ENCODE measurements at regions not wholly inside any gene's neighbourhood (a gene's known extent, or its start where the extent isn't known, plus 50 kb on each side); places are given as distances from the start of the nearest gene placed in this dataset.

DNA sequence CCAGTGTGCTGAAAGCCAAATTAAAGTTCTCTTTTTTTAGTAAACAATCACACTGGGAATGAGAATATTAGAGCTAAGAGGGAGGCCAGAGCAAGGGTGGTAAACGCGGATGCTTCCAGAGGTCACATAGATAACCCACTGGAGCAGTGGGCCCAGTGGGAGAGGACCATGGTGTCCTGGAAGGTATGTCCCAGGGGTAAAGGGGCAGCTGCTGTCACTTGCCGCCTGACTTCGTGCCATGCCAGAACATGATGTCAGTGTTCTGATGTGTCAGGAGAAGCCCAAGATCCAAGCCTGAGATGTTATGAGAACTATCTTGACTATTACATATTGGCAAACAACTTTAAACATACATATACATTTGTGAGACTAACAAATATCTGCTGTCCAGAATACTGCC, 211.9 kb upstream of the IL12A start:
- no peak for DNase-seq

DNA sequence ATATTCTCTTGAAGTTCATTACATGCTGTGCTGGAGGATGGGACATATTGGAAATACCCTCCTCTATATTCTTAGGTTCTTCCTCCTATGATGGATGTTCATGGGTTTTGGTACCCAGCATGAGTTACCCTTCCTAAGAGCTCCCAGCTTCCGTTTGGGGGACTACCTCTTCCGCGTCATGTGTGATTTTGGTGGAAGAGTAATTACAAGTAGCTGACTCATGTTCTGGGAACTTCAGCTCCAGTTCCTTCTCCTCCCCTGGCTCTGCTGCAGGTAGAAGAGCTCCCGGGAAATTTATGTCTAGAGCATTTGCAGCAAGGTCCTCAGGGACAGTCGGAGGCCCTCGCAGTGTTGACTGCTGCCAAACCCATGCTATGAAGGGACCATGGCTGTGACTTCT, 208.8 kb upstream of the IL12A start:
- DNase-seq: no peak

DNA sequence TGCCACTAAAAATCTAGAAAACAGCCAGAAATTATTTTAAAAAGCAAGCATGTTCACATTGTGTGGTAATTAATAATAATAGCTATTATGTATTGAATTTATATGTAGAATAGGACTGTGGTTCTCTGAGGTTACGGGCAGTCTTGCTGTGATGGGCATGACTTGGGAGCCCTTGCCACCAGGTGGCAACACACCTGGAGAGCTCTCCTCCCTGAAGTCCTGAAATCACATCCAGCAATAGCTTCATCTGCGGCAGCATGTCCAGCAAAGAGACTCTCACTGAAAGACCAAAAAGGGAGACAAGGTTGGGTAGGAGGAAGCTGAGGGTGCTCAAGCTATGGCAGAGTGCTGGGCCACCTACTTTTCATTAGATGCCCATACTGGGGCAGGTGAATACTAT, 206.8 kb upstream of the IL12A start:
- no peak for DNase-seq

DNA sequence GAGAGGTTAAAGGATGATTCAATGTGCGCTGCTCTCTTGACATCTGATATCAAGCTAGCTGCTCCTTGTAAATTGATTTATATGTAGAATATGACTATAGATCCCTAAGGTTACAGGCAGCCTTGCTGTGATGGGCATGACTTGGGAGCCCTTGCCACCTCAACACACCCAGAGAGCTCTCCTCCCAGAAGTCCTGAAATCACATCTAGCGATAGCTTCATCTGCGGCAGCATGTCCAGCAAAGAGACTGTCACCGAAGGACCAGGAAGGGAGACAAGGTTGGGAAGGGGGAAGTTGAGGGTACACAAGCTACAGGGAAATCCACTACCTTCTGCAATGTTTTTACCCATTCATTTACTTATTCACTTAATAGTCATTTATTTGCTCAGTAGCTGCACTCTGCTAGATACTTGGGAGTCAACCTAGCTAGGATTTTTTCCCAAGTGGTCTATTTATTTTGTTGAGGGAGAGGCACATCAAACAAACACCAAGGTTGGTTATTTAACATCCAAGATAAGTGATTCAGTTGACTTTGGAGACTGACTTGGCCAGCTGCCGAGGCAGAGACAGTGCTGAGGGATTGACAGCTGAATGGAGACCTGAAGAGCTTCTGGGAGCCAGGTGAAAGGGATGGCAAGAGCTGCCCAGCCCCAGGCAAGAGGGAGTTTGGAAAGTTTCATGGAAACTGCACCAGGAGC, 205.8 kb upstream of the IL12A start:
- DNase-seq: no peak

DNA sequence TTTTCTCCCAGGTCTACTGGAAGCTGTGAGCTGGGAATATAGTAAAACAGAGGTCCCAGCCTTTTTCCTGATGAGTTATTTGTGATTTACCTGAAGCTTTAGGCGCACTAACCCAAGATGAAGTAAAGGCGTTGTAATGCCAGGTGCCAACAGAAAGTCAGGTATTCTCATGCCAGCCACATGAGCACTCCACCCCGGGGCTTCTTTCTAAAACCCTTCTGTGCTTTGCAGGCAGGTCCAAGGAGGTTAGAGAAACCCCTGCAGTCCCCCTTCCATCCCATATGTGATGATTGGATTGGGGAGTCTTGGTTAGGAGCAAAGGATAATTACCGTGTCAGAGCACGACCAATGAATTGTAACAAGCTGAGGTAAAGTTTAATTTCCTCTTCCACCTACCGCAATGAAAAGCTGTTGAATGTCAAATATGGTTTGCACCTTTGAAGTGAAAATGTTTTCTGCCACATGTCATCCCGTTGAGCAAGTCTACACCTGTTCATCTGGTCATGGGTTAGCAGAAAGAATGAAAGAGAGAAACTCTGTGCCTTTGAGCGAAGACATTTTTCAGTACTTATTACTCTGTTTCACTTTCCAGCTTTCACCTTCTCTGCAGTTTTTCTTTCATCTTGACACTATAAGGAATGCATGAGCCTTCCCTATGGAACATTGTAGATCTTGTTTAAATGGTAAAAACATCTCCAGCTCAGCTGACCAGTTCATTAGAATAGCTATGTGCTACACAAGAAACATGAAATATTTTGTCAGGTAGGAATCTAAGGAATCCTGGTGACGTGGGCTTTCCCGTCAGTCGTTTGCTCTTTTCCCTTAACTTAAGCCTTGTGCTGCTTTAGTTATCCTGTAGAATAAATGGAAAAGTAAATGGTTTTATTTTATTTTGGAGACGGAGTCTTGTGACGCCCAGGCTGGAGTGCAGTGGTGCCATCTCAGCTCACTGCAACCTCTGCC, 204.6 kb upstream of the IL12A start:
- no peak for DNase-seq

DNA sequence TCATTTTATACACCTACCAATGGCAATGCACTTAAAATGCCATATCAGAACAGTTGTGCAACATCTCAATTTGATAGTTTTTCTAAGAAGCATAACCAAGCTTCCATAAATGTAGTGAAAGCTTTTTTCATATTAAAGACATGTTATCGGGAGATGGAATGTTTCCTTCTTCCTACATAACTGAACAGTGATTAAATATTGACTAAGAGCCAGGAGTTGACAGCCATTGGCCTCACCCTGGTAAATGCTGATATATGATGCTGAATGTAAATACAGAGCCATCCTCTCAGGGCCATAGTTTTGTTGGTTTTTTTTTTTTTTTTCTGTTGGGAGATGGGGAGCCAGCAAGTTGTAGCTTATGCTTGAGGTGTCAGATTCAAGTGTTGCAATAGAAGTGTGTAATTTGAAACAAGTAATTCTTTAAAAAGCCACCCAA, 203.3 kb upstream of the IL12A start:
- no peak for DNase-seq

DNA sequence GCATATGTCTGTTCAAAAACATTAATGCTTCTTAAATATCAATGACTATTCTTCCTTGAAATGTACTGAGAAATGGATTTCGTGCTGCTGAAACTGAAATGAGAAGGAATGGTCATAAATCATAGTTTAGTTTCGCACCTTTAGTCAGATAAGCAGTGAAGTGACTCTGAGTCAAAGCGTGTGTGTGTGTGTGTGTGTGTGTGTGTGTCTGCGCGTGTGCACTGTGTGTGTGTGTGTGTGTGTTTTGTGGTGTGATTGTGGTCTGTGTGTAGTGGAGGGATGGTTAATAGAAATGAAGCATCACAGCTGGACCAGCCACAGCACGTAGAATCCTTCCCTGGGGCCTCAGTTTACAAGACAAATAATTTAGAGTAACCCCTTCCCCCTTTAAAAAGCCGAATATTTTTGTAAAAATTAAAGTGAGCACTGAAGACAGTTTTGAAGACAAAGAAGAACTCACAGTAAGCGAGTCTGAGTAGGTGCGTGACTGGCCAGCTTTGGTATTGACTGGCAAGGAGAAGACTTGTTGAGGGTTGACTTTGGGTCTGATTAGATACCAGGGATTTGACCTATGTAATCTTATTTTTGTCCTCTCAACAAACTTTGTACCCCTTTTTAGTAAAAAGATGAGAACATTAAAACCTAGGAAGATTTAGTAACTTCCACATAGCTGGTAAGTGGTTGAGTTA, 202.0 kb upstream of the IL12A start:
- DNase-seq: no peak

DNA sequence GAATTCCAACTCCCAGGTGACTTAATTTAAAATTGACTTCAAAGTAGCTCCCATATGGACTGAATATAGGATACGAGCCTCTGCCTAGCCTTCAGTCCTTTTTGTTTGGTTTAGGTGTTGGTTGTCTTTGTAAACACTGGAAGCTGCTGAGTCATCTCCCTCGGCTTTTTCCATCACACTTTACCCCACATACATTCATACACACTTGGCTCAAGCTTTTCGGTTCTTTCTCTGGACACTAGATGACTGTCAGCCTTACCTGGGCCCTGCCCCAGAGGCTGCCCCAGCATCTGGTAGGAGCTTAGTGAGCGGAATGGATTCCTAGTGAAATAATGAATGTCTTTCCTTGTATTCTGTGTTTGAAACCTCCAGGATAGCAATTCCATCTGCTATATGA, 201.5 kb upstream of the IL12A start:
- DNase-seq: no peak

DNA sequence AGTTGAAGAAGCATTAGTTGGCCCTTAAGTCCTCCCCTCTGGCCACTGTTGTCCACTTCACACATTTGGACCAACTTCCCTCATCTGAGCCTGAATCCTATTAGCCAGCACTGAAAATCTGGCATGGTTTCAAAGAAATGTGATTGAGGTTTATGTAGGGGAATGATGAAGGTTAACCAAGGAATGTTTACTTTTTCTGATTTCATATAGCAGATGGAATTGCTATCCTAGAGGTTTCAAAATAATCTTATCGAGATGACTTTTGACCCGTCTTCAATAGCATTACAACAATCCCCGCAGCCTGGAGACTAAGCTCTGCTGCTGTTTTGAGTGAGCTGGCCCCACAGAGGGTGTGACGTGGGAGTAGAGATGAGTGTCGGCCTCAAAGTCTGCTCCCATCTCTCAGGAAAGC, 200.8 kb upstream of the IL12A start:
- DNase-seq: no peak

DNA sequence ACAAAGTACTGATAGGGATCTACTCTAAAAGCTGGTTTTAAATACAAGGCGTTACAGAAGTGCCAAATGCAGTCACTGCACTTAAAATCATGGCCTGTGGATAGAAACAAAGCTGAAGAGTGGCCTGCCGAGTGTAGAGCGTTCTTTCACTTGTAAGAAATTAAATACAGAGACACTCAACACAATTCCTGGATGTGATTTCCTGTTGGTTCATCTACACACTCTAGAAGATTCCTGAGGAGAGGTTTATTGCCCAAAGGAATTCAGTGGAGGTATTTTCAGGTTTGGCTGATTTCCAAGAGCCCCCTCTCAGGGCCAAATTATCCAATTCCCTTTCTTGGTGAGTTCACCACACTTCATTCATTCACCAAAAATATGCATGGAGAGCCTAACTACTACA, 200.3 kb upstream of the IL12A start:
- DNase-seq: no peak

DNA sequence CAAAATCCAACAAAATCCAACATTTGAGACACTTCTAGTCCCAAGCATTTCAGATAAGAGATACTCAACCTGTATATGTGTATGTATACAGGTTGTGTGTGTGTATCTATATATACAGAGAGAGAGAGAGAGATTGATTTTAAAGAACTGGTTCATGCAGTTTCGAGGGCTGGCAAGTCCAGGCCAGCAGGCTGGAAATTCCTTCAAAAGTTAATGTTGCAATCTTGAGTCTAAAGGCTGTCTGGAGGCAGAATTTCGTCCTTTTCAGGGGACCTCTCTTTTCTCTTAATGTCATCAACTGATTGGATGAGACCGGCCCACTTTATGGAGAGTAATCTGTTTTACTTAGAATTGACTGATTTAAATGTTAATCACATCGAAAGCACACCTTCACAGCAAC, 199.6 kb upstream of the IL12A start:
- no peak for DNase-seq

DNA sequence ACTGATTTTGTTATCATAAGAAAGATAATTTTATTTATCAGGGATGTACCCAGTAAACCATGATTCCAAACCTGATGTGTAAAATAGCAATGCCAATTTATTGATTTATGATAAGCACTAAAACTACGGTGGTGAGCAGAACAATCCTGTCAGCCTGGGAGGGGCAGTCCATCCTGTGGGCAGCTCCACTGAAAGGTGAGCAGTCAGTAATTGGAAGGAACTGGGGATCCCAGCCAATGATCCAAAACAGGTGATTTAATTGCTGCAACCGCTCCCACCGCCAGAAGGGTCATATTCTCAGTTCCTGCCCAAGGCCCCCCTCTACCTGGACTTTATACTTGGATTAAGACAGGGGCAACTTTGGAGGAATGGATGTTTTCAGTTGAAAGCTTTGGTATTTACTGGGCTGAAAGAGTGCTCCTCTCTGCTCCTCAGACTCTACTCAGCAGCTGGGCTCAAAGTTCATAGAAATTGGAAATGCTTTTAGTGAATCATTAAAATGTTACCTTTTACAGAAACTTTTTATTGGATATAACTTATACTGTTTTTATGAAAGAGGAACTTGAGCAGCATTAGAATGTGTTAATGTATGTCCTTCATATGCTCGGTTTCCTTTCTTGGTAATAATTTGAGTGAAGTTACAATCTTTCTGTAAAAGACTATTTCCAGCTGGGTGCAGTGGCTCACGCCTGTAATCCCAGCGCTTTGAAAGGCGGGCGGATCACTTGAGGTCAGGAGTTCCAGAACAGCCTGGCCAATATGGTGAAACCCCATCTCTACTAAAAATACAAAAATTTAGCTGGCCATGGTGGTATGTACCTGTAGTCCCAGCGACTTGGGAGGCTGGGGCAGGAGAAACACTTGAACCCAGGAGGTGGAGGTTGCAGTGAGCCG, 198.6 kb upstream of the IL12A start:
- no peak for DNase-seq

DNA sequence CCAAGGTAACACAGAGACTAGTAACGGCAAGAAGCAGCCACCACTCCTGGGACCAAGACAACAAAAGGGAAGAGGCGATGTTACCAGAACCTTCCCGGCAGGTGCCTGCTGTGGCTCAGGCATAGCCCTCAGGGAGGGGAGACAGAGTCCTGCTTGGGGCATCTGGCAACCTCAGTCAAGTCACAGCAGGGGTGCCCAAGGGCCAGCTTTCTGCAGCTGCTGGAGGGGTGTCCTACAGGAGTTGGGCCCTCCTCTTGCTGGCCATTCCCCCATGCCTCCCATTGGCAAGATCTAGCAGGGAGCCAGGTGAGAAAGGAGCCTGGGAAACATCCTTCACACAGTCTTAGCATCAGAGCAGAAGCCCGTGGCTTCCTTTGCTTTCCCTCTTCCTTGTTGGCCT, 197.3 kb upstream of the IL12A start:
- no peak for DNase-seq

DNA sequence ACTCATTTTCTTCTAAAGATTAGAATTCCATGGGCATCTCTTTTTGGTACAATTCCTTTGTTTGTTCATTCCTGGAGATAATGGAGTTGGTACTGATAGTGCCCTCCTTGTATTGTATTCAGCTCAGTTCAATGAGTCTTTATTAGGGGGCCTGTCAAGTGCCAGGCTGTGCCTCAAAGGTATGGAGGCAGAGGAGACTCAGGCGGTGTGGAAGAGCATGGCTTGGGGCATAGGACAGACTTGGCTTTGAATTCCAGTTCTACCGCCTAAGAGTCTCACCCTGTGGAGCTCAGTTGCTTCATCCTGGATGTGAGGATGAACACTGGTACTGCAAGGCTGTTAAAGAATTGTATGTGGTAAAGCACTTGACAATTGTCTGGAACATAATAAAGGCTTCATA, 196.6 kb upstream of the IL12A start:
- DNase-seq: no peak

DNA sequence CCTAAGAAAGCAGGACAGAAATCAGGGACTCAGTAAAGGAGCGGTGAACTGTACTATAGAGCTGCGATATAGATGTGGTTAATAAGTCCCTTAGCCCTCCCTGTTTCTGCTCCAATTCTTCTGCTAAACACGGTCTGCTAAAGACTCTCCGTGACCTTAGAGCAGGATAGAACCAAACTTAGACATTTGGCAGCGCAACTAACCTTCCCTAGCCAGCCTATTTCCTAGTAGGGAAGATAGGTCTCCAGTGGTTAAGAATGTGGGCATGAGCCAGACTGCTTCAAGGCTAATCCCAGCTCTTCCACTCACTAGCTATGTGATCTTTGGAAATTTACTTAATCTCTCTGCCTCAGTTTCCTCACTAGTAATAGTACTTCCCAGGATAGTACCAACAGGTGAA, 193.6 kb upstream of the IL12A start:
- no peak for DNase-seq

DNA sequence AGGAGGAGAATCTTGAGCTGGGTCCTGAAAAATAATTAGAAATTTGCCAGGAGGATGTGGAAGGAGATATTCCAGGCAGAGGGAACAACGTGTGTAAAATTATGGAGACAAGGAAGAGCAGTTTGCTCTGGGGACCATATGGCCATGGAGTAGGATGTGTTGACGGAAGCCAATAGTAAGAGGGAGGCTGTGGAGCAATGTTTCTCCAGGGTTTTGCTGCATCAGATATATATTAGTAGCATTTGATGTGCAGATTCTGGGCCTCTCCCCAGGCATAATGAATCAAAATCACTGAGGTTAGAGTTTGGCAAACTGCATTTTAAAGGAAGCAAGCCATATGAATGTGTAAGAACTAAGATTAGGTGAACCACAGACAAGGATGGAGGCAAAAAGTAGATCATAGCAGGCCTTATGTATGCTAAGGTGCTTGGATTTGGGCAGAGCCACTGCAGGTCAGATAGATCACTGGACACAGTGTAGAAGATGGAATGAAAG, 192.9 kb upstream of the IL12A start:
- DNase-seq: no peak

DNA sequence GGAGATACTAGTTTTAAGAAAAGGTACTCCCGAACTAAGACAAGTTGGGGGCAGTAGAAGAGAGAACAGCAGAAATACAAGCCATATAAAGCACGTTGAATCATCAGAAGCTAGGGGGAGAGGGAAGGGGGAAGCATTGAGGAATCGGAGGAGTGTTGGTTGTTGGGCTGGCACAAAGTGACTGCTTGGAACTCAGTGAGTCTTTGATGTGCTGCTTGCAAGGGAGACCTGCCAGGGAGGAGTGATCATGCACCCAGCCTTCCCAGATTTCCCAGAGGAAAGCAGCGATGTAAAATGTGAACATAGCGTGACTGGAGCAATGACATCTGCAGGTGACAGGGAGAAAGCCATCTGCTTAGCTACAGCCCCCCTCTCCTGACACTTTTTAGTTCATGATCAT, 192.4 kb upstream of the IL12A start:
- DNase-seq: no peak

DNA sequence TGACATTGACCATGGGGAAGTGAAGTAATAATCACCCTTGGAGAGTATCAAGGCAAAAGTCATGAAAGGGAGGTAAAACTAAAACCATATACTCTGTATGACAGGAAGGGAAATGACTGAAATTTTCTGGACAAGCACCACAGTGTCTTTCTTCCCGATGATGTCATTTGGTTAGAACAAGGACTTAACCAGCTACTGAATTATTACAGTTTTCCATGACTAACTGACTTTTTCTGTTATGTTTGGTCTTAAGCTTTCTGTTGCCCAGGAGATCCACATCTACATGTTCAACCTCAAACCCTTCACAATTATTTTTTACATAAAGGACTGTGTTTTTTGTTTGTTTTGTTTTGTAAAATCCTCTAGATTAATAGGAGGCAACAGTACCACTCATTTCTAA, 191.9 kb upstream of the IL12A start:
- DNase-seq: no peak

DNA sequence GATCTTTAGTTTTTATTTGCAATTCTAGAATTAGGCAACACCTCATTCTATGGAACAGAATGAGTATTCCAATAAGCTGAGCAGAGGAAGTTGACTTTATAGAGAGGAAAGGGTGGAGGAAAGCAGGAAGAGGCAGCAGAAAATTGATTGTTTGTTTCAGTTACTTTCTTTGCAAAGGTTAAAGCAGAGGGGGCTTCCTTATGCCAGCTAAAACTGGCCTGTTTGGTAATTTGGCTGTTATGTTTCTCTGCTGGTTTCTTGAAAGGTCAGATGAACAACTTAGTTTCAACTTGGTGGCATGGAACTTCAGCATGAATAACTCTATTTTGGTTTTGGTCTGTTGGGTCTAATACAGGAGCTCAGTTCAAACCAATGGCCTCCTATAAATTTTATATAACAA, 190.9 kb upstream of the IL12A start:
- no peak for DNase-seq

DNA sequence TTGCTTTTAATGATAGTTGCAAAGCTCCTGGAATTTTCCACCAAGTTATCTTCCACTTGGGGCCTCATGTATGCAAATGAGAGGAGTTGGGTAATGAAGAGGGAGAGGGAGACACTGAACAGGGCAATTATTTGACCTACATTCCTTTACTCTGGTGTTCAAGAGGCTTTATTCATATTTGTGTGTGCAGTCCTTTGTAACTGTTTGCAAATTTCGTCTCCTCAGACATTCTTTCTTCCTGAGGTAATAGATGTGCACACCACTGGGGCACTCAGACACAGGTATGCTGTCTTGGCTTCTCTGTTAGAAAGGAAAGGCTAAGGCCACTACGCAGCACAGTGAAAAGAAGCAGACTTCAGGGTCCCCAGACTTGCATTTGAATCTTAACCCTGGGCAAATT, 189.7 kb upstream of the IL12A start:
- DNase-seq: no peak

DNA sequence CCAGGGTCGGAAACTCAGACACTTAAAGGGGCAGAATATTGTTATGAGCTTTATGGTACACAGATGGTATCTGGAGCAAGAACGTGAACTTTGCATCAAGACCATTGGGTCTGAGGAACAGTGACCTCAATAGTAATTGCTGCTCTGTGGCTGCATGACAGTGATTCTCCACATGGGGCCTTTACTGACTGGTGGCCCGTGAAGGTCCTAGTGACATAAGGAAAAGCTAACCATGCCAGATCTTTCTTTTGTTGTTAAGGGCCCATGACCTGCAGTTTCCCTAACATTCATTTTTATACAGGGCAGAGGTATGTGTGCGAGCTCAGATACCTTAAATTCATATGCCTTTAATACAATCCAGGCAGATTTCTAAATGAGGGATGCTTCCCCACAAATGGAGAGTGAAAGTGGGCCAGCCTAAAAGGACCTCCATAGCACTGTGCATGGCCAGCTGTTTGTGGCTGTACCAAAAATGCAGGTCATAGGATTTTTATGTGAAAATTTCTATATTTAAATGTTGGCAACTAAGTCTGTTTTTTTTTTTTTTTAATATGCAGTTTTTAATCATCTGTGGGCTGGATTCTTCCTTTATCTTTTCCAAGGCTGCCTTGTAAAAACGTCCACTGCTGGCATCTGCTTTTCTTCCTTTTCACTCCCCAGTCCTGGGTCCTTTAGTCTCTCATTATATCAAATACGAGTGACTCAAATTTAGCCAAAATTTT, 188.0 kb upstream of the IL12A start:
- no peak for DNase-seq

DNA sequence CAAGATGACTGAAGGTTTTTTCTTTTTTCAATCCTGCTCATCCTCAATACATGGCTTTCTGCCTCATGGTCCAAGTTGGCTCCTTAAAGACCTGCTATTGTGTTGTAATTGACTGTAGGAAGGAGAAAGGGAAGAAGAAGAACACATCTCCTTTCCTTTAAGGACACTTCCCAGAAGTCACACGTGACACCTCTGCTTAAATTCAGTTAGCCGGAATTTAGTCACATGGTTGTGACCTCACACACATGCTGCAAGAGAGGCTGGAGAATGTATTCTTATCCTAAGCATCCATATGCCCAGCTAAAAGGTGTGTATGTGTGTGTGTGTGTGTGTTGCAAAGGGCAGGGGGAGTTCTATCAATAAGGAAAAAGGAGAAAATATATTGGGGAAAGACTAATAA, 185.8 kb upstream of the IL12A start:
- no peak for DNase-seq
